NK-92 treated with Interleukin-12 subunit alpha and Interleukin-12 subunit beta, amount 100 ng/mL, for 24 hours (cell line): ENCODE measurements at regions not wholly inside any gene's neighbourhood (a gene's known extent, or its start where the extent isn't known, plus 50 kb on each side); places are given as distances from the start of the nearest gene placed in this dataset.
"Not testable (repeated sequence)": the region's sequence is repeated elsewhere in the genome, so short reads cannot be mapped to it uniquely, and the experiment has no call there.

Experiments
- DNase-seq: peaks from one replicate; lab custom pipeline; 2025; lab: John Stamatoyannopoulos, UW

DNA sequence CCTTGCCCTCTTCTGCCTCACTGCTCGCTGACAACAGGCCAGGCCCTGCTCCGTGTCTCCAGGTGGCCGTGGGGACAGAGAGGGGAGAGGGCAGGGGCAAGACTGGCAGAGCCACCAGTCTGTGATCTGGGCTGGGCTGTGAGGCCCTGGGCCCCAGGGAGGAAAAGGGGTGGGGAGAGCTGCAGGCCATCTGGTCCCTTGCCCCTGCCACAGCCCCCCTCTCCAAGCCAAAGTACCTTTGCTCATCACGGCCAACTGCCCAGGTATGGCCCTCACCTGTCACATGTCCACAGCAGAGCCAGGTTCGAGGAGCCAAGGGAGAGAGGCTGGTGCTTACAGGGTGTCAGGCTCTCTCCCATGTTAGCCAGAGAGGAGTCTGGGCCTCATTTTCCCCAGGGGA, 91.4 kb upstream of the LHX1 start:
- no peak for DNase-seq

DNA sequence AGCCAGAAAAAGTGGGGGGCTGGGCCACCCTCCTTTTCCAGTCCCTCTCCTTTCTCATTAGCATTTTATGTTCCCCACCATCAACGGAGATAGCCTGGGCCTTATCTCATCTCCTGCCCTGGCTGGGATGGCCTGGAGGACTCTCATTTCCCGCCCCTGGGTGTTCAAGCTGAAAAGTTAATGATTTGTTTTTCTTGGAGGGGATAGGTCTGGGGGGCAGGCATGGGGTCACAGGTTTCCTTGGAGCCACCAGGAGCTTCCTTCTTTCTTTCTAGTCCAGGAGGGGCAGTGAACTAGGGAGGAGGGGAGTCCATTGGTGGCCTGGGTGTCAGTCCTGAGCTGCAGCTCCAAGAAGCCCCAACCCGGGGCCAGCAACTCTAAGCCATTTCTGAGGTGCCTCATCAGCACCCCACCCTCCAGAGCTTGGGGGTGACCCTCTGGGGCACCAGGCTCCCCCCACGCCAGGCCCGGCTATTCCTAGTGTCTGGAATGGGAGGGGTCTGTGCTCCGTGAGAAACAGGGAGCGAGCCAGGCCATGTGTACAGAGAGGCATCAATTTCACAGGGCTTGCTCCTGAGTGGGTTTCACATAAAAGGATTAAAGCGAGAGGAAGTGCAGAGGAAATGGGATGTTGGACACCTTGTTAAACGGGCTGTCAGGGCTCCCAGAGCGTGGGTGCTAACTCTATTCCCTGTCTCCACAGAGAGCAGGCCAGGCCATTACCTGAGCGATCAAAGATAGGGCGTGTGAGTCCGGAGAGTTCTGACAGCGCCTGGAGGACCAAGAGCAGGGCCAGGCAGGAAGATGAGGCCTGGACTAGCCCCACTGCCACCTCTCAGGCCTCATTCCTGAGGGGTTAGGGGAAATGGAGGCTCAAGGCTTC, 90.6 kb upstream of the LHX1 start:
- DNase-seq, result no peak

DNA sequence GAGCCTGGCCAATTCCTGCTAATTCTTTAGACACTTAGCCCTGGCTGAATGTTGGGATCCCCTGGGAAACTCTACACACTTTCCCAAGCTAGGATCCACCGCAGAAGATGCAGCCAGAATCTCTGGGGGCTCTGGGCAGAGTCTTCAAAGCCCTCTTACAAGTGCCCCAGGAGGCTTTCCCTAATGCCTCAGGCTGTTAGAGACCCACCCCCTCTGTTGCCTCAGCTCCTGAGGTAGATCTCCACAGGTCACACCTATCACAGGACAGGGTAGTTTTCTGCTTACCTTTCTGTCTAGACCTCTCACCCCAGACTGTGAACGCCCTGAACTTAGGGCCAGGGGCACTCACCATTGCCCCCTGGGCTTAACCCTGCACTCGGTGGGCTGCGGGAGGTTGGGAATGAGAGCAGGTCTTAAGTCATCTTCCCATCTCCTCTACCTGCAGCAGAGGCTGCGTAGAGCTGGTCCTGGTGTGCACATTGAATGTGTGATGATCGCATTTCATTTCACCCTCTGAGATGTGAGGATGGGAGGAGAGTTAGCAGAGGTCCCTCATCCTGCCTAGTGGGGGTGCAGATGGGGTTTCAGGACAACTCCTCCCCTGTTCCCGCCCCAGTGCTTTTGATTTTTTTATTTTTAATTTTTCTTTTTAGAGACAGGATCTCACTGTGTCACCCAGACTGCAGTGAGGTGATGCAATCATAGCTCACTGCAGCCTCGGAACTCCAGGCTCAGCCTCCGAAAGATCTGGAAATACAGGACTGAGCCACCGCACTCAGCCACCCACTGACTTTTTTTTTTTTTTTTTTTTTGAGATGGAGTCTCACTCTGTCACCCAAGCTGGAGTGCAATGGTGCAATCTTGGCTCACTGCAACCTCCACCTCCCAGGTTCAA, 89.0 kb upstream of the LHX1 start:
- DNase-seq, result no peak

DNA sequence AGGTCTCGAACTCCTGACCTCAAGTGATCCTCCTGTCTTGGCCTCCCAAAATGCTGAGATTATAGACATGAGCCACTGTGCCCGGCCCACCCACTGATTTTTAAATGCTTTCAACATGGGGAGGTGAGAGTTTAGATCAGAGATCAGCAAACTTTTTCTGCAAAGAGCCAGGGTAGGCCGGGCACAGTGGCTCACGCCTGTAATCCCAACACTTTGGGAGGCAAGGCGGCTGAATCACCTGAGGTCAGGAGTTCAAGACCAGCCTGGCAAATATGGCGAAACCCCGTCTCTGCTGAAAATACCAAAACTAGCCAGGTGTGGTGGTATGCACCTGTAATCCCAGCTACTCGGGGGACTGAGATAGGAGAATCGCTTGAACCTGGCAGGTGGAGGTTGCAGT, 88.3 kb upstream of the LHX1 start:
- DNase-seq, result not testable (repeated sequence)

DNA sequence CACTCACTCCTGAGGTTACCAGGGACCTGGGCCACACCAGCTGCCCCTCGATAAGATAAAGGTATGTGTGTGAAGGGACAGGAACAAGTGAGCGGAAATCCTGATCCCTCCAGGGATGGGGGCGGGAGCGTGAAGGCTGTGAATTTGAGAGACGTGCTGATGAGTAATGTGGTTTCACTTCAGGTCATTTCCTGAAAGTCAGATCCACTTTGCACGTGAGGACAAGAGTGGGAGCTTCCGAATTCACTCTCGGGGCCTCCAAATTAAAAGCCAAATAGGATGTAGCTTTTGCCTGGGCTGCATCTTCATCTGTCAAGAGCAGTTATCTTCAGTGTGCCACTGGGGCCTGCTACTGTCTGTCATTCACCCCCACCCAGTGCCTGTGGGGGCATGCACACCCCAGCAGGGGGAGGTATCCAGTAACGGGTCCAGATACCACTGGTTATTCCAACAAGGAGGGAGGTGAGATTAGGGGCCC, 87.4 kb upstream of the LHX1 start:
- no peak for DNase-seq

DNA sequence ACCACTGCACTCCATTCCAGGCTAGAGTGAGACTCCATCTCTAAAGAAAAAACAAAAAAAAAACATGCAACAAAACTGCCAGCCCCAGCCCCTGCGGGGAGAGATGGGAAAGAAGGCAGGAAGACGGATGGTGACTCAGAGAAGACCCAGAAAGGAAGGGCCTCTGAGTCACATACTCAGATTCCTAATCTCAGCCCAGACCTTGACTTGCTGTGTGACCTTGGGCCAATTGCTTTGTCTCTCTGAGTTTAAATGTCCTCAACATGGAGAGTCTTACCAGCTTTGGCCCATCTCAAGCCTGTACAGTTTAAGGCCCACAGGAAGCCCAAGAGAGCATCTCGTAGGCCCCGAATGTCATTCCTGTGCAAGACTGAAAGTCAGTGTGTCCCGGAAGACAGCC, 86.5 kb upstream of the LHX1 start:
- DNase-seq, result no peak

DNA sequence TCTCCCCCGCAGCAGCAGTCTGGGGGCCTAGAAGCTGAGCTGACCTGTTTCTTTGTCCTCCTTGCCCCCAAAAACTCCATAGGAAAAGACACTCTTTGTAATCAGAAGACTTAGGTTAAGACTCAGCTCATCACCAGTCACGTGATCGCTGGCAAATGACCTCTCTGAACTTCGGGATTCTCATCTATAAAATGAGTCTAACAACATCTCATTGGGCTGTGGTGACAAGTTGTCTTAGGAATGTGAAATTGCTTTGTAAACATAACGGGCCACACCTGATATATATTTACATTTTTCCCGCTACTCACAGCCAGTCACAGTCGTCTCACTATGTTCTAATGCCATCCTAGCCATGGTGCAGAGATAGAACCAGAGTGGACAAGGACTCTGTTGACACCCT, 86.0 kb upstream of the LHX1 start:
- no peak for DNase-seq

DNA sequence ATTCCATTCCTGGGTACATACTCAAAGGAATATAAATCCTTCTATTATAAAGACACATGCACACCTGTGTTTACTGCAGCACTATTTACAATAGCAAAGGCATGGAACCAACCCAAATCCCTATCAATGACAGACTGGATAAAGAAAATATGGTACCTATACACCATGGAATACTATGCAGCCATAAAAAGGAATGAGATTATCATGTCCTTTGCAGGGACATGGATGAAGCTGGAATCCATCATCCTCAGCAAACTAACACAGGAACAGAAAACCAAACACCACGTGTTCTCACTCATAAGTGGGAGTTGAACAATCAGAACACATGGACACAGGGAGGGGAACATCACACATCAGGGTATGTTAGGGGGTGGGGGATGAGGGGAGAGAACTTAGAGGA, 84.8 kb upstream of the LHX1 start:
- not testable (repeated sequence) for DNase-seq

DNA sequence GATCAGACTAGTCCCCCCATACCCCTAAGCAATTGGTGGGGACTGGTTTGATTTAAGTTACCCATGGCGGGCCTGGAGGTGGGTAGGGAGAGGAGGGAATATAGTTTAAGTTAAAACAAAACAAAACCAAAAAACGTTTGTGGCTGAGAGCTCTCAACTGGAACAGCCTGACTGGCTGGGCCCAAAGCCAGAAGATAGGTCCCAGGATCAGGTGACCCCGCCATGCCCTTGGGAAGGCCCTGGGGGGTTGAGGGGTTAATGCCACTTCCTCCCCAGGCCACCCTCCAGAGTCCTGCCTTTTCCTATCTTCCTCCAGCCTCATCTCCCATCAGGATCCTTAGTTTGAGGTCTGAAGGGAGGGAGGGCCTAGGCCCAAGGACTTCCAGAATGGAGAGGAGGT, 82.3 kb upstream of the LHX1 start:
- no peak for DNase-seq

DNA sequence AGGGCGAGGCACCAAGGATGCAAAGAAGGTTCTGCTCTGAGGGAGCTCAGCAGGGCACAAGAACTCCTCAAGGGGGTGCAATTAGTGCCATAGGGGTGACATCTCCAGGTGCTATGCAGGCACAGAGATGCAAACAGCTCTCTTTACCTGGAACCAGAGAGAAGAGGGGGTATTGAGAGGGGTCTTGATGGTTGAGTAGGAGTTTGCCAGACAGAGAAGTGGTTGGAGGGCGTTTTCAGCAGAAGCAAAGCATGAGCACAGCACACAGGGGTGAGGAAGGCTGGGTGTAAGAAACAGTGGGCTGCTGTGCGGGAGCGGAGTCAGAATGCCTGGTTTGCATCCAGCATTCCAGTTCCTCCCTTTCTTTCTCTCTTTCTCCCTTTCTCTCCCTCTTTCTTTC, 81.8 kb upstream of the LHX1 start:
- no peak for DNase-seq

DNA sequence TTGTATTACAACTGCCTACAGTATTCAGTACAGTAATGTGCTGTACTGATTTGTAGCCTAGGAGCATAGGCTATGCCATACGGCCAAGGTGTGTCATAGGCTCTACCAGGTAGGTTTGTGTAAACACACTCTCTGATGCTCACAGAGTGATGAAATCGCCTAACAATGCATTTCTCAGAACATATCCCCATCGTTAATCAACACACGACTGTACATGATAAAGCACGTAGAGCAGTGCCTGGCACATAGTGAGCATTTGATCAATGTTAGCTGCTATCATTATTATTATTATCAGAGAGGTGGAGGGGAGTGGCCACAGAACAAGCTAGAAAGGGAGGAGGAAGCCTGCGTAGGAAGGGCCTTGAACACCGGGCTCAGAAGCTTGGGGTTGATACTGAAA, 81.1 kb upstream of the LHX1 start:
- DNase-seq, result no peak

DNA sequence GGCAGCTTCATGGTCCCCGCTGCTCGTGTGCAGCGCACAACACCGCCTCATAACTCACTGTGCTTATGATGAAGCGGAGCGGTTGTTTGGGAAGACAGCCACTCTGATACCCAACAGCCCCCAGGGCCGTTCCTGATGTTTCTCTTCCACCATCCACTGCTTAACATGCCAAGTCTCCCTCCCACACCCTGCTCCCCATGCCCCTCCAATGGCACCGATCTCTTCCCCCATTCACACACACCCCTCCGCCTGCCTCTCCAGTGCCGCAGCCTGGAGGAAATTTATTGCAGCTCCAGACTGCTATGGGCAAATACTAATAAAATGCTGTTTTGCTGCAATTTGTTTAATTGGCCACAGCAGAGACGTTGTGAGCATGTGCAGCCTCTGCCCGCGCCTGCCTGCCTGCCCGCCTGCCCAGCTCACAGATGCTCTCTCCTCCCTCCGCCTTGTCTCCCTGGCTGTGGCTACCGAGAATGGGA, 80.3 kb upstream of the LHX1 start:
- no peak for DNase-seq

DNA sequence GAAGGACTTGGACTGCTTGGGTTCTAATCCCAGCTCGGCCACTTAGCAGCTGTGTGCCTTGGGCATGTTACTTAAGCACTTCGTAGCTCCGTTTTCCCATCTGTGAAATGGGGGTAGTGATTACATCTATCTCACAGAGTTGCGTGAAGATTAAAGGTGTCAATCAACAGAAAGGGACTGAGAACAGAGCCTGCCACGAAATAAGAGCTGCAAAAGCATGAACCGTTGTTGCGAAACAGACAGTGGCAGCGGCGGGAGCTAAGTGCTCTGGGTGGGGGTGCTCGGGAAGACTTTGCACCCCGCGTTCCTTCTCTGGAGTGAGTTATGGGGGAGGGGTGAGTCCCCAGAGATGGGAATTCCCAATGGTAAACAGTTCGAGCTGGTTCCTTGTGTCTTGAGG, 79.6 kb upstream of the LHX1 start:
- DNase-seq, result no peak

DNA sequence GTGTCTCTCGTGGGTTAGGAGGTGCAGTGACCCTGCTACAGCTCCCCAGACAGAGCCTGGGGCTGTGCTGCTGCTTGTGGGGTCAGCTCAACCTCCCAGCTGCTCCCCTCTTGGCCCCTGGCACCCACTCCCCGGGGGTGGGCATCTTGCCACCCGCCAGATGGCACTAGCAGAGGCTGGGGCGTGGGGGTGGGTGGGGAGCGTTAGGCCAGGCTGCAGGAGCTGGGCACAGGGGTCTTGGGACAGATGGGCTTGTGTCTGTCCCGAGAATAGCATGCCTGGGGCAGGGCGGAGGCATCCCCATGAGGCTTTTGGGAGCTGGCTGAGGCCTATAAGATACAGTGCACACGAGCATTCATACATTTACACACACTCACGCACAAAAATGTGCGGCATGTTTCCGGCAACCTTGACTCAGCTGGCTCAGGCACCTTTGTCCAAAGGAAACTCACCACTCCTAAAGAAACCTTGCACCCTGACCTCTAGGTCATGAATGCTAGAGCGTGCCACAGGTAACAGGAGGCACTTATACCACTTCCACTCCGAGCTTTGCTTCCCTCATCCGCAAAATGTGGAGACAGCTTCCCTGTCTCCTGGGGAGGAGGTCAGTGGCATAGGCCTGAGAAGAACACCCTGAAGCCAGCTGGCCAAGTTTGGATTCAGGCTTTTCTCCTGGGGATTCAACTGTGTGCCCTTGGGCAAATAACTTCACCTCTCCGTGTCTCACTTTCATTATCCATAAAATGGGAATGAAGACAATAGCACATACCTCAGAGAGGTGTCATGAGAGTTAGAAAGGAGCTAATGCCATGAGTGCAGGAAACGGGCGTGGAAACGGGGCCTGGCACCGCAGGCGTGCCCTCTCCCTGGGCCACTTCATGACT, 78.9 kb upstream of the LHX1 start:
- no peak for DNase-seq

DNA sequence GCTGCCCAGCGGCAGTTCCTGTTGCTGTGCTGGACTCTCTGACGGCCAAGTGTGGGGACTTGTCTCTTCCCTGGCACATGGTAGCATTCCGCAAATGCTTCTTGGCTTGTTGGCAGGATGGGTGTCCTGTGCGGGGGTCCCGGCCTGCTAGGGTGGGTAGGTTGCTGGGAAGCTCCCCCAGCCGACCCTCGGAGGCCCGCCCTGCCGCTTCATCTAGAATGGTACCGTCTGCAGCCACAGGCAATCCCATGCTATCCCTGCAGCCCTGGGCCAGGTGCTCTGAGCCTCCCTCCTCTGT, 78.3 kb upstream of the LHX1 start:
- DNase-seq, result no peak

DNA sequence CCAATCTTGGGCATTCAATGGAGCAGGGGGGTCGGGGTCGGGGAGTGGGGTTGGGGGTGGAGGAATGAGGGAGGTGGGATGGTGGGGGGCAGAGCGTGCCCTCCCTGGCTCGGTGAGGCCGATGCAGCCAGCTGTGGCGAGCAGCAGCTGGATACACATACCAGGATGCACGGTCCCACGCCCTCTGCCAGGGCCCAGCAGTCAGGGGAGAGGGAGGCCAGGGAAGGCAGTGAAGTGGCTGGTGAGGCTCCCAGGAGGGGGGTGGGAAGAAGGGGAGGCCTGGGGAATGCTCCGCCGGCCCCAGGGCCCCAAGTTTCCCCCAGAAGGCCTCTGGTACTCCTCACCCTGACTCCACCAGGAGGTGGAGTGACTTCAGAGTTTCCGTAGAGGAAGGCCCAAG, 77.6 kb upstream of the LHX1 start:
- DNase-seq, result no peak

DNA sequence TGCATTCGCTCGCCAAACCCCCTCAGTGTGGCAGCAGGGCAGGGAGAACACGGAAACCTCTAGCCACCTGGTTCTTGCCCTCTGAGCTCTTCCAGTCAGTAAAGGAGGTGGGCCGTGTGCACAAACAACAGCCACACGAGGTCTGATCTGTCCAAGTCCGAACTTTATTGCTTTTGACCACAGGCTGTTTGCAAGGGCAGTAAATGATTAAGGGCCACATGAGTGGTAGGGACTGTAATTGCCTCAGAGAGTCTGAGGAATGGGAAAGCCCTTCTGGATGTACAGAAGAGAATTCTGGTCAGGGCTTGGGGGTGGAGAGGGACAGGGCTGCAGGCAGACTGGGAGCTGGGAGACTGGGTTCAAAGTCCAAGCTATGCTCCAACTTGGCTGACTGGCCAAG, 75.7 kb upstream of the LHX1 start:
- DNase-seq, result no peak

DNA sequence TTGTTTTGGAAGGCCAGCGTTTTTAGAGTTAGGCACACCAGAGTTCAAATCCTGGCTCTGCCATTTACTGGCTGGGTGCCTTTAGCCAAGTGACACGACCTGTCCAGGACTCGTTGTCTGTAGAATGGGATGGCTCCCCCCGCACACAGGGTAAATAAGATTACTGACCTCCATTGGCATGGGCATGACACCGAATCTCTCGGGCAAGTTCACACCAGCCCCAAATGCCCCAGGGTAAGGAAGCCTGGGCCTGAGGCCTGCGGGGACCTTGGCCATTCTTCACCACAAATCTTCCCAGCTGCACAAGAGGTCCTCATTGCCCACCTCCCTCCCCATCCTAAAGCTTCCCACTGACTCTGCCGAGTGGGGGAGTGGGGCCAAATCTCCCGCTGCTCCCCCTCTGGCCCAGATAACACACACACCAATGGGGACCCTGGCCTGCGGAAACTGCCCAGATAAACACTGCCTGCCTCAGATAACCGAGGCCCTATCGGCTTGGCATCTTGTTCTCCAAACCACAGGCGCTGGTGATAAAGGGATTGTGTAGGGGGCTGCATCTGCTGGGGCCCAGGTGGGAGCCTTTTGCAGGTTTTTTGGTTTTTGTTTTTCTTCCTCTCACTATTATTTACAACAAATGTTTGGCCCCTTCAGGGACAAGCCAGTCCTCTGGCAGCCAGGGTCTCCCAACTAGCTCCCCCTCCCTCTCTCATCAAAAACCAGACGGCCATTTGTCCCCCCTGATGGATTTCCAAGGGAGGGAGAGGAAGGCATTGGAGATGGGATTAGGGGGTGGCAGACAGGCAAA, 75.0 kb upstream of the LHX1 start:
- no peak for DNase-seq

DNA sequence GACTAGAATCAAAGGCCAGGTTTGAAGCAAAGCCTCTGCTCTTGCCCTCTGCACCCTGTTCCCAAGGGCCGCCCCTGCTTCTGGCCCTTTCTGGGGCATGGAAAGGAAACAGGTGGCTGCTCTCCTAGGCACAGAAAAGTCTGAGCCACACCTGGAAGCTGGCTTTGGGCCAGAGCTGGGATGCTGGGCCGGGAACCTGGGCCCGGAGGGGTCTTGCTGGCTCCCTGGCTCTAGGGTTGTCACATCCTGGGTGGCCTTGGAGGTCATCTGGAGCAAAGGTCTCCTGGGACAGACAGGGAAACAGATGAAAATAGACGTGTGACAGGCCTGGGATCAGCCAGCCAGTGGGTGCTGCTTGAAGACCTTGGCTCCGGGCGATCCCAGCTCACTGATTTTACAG, 74.1 kb upstream of the LHX1 start:
- DNase-seq, result no peak

DNA sequence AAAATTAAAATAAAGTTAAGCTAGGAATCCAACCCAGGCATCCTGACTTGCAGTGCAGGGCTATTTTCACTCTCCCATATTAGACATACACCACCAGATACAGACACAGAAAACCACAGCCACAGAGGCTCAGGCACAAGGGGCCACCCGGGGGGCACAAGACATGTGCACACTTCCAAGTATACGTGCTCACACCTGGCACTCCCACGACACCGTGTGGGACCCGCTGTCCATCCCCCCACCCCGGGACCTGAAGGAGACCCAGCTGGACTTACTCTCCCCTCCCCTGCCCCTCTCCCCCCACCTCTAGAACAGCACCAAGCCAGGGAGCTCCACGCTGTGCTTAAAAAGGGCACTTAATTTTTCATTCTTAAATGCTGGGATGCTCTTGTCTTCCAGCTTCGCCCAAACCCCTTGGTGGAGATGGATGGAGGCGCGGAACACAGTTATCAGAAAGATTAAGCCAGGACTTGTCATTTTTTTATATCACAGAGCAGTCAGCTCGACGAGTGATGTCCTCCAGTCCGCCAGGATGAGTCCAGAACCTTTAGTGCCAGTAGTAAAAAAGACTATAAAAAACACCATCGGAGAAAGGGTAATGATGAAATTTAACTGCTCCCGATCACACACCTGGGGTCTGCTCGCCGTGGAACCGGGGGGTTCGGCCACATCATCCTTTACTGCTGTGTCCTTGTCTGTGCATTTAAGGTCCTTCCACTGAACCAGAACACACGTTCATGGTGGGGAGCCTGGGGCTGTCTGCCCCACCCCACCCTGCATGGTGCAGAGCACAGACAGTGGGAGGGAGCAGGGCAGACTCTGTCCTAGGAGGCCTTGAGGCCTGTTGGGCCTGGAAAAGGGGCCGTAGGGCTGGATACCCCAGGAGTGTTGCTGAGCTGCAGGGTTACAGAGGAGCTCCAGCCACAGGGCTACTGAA, 73.3 kb upstream of the LHX1 start:
- DNase-seq, result no peak
